Tongue (tissue), 1 donor: ENCODE measurements at regions not wholly inside any gene's neighbourhood (a gene's known extent, or its start where the extent isn't known, plus 50 kb on each side); places are given as distances from the start of the nearest gene placed in this dataset.

Source experiments
- DNase-seq: peaks from one replicate; pipeline ENCODE4 v3.0.0-alpha.2; 2015

DNA sequence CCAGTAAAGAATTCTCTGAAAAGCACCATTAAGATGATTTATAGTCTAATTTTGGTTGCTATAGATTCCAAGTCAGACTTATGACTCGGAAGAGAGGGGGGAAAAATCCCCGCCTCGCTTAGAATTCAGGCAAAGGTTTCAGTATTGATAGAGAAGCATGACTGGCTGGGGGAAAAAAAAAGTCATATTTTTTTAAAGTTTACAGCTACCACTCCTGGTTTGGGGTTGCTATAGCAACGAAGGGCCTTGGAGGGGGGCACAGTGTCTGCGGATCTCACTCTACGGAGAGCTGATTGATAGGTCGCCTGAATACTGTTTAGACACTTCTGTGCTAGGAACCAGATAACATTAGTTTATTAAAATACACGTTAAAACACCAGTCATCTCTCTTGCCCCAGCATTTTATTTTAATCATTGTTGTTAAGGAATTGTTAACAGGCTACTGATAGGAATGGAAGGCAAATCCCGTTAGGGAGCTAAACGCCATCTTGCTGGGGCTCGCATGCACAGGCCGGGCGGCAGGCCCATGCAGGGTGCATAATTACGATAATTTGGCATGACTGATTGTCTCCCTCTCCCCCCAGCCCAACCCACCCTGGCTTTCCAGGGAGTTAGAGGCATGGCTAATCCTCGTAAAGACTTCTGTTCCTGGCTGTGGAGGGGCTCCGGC, 380.0 kb upstream of the XYLT1 start:
- peak; percentile 12 for DNase-seq

DNA sequence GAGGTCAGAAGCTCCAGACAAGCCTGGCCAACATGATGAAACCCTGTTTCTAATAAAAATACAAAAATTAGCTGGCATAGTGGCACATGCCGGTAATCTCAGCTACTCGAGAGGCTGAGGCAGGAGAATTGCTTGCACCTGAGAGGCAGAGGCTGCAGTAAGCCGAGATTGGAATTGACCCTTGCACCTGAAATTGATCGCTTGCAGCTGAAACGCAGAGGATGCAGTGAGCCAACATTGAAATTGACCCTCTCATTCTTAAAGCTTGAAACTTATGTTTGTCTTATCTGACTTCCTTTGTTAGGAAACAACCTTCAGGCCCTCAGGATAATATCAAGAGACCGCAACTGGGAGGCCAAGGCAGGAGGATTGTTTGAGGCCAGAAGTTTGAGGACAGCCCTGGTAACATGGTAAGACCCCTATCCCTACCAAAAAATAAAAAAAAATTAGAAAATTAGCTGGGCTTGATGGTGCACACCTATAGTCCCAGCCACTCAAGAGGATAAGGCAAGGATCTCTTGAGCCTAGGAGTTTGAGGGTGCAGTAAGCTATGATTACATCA, 376.6 kb upstream of the XYLT1 start:
- no peak for DNase-seq

GRCh38 chr16:17846030-17846429, 375.3 kb upstream of the XYLT1 start:
- no peak for DNase-seq

DNA sequence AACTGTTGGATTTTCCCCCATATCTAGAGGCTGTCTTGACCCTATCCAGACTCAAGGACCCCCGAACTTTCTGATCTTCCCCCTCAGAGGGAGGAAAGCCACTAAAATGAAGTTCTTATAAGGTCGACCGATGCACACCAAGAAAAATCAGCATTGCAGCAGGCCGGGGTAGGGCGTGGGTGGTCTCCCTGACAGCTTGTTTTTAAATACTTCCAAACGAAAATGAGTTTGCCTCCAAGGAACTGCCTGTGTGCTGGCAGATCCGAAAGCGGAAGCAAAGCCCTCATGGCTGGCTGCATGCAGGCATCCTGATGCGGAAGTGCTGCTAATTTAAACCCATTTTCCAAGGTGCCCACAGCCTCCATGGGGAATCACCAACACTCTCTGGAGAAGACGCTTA, 374.3 kb upstream of the XYLT1 start:
- DNase-seq: no peak

GRCh38 chr16:17843905-17844304, 373.1 kb upstream of the XYLT1 start:
- no peak for DNase-seq

GRCh38 chr16:17839907-17840306, 369.1 kb upstream of the XYLT1 start:
- no peak for DNase-seq

DNA sequence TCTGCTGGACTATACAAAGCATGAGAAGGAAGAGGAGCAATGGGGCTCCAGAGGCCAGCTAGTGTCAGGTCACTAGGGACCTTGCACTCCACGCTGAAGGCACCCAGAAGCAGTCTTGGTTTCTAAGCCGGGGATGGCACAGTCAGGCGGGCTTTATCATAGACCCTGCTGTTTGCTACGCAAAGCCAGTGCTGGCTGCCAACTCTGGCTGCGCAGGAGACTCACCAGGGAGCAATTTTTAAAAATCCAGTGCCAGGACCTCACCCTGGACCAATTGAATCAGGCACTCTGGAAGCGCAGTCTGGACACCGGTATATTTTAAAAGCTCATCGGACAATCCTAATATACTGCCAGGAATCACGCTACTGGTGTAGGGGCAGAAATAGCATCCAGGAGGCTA, 368.5 kb upstream of the XYLT1 start:
- no peak for DNase-seq

DNA sequence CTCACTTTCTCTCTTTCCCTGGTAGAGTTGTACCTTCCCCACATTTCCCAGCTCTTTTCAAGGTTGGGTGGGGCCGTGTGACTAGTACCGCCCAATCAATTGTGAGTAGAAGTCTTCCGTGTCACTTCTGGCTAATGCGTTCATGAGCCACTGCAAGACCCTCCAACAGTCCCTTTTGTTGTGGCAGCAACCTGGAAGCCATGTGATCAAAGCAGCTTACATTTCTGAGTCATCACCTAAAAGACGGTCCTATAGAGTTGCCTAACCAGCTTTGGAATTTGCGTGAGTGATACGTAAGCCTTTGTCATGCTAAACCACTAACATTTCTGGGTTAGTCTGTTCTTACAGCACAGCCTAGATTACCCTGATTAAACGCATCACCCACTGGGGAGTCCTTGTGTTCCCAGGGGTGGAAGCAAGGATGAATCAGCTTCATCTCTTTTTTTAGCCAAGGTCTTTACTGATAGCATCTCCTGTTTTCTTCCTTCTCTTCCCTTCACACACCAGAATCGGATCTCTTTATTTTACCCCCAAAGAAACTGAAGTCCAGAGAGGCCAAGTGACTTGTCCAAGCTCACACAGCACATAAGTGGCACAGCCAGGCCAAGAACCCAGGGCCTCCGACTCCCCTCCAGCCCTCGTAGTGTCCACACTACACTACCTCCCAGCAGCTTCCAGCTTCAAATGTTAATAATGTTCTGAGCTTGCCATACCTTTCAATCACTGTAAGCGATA, 366.3 kb upstream of the XYLT1 start:
- DNase-seq: peak; percentile 3

GRCh38 chr16:17835118-17835876, 364.5 kb upstream of the XYLT1 start:
- DNase-seq: no peak

DNA sequence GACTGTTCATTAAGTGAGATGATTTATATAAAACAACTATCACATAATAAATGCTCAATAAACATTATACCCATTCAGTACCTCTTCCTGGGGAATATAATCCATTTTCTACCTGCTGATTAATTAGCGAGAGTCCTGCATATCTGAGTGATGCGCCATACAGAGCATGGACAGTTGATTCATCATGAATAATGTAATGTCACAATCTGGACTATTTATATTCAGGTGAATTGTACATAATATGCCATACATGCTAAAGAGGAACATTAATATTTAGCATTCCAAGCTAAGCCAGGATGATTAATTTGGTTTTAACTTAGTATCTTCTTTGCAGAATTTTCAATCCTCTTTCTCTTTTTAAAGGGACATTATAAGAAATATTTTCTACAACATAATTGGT, 362.0 kb upstream of the XYLT1 start:
- DNase-seq: no peak

DNA sequence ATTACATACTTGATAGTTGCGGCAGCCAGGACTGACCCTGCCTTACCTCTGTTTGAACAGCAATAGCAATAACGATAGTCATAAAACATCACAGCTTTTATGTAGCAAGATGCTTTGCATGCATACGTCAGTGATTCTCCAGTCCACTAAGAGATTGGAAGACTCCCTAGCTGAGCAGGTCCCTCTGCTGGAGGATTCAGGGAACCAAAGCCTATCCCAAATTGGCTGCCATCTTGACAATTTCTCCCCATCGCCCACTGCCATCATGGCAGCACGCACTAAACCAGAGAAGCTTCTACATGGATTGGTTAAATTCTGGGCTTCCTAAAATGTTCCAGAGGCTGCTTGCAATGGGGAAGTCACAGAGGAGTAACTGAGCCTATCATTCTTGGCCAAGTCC, 360.6 kb upstream of the XYLT1 start:
- no peak for DNase-seq

DNA sequence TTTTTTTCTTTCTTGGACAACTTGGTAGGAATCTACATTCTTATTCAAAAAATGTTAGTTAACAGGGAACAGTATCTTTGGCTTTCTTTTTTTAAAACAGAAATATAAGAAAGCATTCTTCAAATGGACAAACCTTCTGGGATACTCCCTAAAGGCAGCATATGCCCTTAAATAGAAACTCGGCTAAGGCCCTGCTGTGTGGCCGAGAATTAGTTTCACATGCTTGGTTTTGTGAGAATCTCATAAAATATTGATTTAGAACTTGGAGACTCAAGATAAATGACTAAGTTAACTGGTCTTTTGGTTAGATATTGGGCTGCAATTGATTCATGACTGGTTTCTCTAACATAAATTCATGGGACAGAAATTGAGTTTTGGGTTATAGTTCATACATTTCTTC, 359.9 kb upstream of the XYLT1 start:
- DNase-seq: no peak

DNA sequence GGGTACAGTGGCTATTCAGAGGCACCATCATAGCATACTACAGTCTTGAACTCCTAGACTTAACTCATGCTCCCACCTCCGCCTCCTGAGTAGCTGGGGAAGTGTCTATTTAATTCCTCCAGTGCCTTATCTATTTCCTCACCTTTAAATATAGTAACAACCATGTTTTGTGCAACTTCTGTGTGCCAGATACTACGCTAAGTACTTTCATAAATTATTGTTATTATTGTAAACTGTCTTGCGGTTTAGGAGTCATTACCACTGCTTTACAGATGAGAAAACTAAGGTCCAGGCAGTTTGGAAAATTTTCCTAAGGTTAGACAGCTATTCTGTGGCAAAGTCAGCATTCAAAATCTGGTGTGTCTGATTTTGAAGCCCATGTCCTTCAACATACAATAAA, 359.1 kb upstream of the XYLT1 start:
- DNase-seq: no peak

GRCh38 chr16:17828012-17828411, 357.3 kb upstream of the XYLT1 start:
- DNase-seq: peak; percentile 50

GRCh38 chr16:17827313-17827712, 356.6 kb upstream of the XYLT1 start:
- DNase-seq: peak; percentile 24

- DNase-seq: no peak
Observed at GRCh38 chr16:17817943-17818342, 347.2 kb upstream of the XYLT1 start.

- DNase-seq: no peak
Observed at GRCh38 chr16:17817260-17817659, 346.5 kb upstream of the XYLT1 start.

GRCh38 chr16:17812771-17813170, 342.0 kb upstream of the XYLT1 start:
- no peak for DNase-seq

- peak; percentile 1 for DNase-seq
Observed at GRCh38 chr16:17804857-17805256, 334.1 kb upstream of the XYLT1 start.

DNA sequence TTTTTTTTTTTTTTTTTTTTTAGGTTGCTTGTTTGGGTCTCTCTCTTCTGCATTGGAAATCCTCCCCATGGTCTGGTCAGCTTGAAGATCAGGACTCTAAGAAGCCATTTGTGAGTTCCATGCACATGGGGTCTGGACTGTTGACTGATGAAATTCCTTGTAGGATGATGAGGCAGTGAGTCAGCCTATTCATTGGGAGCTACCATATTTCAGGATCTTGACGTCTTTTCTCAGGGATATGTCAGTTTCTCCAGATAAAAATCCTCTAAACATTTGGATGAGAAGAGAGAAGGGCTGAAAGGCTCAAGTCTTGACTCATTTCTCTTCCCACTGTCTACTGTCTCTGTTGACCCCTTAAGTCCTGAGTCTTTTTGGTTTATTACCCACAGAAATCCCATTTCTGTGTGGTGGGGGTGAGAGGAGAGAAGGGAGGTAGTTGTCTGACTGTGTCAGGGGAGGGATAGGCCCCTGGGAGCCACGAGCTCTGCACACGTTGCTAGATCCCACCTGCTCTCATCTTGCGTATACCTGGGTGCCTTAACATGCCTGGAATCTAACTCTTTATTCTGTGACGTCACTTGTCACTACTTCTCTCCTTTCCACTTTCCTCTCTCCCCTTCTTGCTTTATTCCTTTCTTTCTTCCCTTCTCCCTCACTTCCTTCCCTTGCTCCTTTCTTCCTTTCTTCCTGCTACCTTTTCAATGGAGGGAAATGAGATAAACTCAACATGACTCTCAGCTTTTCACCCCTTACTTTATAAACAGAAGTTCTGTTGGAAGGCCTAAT, 333.1 kb upstream of the XYLT1 start:
- no peak for DNase-seq

GRCh38 chr16:17802571-17802970, 331.8 kb upstream of the XYLT1 start:
- DNase-seq: peak; percentile 11

GRCh38 chr16:17801068-17801467, 330.3 kb upstream of the XYLT1 start:
- no peak for DNase-seq
